Right forelimb (tissue), 1 donor: ENCODE measurements at regions not wholly inside any gene's neighbourhood (a gene's known extent, or its start where the extent isn't known, plus 50 kb on each side); places are given as distances from the start of the nearest gene placed in this dataset.
"Not testable (repeated sequence)": the region's sequence is repeated elsewhere in the genome, so short reads cannot be mapped to it uniquely, and the experiment has no call there.

Experiments
- DNase-seq: peaks from one replicate; pipeline ENCODE4 v3.0.0-alpha.2; 2018

DNA sequence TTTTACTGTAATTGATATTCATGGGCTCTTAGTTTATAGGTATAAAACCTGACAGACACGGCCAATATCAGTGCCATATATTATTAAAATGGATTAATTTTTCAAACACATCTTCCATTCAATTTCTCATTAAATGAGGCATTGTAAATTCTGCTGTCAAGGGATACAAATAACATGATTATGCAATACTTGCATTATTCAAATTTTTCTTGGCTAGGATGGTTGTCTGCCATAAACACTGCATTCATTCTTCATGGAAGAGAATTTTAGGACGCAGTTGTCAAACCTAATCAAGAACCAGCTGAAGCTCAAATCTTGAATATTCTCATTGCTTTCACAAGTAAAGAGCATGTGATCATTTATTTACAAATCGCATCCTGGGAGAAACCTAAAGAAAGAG is 255.6 kb downstream of the RDH14 start:
- DNase-seq = no peak

DNA sequence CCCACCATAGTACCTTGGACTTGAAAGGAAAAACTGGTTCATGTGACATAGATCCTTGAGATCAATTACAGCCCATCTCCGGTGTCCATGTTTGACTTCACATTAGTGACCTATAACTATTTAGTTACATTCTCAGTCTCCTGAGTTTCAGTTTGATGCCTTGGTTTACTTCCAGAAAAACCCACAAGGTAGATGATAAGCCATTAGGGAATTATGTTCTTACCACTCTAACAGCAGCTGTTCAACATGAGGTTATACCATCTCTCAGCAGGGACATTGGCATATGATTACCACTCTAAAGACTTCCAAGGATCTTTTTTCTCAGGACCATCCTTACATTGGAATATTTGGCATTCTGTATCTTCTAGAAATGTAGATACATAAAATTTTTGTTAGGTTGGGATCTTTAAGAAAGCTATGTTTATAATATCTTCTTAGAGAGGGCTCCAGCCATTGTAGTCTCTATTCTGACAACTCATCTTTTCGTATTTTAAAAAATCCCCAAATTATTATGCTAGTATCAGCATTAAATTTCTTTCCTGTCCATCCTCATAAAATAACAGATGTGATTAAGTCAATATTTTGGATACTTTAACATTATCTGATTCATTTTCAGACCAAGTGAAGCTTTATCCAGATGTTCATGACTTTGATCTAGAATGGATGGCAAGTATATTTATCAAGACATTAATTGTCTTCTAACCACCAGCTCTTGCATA is 258.9 kb downstream of the RDH14 start:
- DNase-seq = no peak

DNA sequence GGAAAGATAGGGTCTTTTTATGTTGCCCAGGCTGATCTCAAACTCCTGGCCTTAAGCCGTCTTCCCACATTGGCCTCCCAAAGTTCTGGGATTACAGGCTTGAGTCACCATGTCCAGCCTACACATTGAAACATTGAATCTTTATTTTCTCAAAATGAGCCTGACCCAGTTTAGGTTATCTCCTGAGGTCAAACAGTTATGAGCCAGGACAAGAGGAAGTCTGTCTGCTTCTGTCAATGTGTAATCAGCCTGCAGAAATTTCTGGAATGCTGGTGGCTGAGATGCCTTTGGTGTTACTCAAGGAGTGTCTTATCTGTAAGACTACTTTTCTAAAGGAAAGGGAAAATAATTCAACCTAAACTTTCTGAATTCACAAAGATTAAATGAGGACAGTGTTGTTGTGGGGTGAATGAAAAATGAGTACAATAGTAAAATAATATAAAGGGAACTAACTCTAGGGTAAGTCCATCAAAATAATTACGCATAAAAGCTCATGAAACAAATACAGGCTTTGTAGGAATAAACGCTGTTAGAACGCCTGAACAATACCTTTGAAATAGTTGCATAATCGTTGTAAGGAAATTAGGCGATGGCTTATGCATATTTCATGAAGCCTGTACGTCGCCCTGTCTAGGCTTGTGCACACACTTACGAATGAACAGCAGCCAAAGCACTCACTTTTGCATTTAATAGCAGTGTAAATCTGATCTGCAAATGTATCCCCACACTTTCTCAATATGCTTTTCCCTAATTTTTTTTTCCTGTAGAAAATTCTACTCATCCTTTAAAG is 260.8 kb downstream of the RDH14 start:
- DNase-seq = no peak

DNA sequence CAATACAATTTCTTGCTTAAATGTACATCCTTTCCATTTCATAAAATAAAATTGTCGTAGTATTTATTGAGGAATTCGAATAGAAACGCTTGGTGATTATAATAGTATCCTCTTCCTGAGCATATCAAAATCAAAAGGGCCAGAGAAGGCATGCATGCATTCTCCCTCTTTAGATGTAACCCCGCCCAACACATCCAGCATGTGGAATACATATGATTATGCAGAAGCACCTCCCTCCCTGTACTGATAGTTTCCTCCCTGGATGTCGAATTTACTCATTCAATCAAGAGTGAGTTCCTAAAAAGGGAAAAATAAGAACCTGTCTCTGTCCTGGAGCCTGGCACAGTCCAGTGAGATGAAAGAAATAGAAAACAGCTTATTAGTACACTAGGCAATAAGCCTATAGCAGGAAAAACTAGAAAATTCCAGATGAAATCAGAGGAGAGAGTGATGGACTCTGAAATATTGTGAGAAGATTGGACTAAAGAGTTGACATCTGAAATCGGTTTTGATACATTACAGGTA is 262.9 kb downstream of the RDH14 start:
- no peak for DNase-seq

DNA sequence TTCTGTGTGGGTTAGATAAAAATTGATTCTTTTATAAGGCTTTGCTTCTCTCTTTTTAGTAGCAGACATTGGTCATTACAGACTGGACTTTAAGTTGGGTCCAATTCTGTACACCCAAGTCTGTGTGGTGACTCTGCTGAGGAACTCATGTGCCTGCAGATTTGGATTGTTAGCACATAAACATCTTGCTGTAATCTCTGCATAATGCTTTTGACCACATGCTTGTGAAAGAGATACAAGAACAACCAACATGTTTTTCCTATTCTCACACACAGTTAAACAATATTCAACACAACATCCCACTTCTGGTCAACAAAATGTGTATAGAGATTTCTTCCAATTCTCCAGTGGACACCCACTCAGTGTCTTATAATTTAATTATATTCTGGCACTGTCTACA is 270.1 kb downstream of the RDH14 start:
- DNase-seq = no peak

DNA sequence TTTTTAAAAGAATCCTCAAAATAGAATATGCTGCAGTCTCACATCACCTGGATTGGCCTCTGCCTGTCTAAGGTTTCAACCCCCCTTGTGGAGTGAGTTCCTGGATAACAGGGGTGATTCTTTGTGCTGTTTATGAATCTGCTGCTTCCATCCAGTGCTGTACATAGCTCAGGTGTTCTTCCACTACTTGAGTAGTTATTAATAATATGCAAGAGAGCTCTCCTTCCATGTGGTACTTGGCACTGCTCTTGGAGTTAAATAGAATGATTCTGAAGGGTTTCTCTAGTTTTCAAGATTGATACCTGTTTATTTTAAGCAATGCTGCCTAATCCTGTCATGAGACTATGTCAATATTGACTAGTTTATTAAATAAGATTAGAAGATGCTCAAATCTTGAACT is 273.6 kb downstream of the RDH14 start:
- DNase-seq = no peak

DNA sequence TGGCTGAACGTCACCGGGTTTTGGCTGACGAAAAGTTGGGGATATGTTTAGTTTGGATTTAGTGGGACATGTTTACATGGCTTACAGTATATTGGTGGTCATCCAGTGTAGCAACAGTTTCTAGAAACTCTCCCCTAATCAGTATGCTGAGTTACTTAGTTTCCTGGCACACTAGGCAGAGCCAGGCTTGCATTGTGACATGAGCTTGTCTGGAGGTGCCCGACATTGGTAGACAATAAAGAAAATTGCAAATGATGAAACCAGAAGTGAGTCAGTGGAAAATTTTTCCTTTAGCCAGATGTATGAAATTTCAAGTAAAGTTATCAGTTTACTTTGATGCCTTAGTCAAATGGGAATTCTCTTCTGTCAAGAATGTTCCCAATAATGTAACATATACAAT is 276.1 kb downstream of the RDH14 start:
- no peak for DNase-seq

DNA sequence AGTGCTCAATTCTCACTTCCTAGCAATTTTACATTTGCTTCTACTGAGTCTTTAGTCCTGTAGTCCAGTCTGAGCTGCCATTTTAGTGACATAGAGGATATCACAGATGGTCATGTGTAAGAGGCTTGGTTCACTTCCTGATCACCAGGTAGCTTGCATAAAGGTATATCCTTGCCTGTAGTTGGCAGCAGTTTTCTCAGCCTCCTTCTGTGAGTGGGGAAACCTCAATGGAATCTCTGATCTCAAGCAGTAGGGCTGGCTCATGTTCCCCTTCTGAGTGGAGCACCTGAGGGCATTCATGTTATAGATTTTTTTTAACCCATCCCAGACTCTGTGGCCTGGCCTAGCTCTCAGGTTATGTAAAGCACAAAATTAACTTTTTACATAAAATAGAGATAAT is 278.4 kb downstream of the RDH14 start:
- no peak for DNase-seq

DNA sequence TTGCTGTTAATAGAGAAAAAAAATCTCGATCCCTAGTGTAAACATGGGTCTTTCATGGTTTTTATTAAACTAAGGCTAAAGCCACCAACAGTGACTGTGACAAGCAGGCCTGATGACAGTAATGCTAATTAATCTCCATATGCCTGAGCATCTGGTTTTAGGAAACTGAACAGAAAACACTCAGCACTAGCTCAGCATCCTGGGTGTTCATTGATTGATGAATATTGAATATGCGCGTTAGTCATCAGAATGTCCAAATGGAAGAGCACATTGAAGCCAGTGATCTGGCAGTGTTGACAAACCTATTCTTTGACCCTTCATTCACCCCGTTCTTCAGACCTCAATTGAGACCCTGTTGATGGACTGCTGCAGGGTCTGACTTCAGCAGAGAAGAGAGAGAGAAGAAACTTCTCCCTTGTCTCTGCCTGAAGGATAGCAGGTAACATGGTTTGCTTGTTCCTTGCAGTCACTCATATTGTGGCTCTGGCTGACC is 283.8 kb downstream of the RDH14 start:
- no peak for DNase-seq

DNA sequence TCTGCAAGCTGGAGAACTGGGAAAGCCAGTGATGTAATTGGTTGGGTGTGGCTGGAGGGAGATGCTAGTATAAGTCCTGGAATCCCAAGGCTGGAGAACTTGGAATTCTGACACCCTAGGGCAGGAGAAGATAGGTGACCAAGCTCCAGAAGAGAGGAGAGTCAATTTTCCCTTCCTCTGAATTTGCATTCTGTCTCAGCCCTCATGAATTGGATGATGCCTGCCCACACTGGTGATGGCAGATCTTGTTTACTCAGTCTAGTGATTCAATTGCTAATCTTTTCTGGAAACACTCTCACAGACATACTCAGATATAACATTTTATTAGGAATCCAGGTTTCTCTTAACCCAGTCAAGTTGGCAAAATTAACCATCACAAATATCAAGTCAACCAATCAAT is 287.2 kb downstream of the RDH14 start:
- DNase-seq = no peak

DNA sequence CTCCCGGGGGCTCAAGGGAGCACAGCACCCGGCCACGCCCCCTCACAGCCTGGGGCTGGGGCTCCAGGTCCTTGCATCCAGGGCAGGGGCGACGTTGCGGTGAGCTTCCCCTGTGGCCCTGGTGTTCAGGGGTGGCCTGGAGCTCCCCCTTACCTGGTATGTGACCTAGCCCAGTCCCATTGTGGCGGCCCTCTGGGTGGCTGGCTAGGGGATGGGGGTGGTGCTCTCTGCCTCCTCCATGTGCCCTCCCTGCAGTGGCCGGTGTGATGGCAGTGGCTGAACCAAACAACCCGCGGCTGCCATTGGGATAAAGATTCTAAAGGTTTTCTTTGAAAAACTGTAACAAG is 288.3 kb downstream of the RDH14 start:
- DNase-seq = no peak

DNA sequence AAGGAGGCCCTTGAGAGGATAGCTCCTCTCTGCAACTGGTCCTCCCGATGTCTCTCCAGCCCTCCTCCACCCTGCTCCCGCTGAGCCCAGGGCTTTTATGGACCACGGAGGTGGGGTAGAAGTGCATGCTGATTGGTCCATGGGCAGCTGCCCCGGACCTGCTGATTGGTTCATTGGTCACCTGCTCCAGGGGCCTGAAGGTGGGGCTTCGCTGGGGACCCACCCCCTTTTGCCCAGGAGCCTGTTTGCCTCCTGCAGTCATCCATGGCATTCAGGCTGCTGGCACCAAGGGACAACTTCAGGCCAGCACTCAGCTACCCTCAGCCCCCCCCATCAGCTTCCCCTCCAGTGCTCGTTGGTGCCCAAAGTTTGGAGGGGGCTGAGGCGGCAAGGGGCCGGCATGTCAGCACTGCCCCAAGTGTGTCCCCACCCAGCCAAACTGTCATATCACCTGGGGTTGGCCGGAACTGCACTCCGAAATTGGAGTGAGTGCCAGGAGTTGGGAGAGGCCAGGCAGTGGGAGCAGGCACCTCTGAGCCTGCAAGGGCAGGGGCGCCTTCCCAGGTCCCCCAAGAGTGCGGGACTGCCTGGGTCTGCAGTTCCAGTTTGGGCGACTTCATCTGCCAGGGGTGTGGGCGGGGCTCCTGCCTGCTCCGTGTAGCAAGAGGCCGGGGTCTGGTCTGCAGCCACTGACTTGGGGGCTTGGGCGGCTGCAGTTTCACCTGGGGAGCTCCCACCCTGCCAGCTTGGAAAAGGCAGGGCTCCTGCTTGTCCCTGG is 288.9 kb downstream of the RDH14 start:
- no peak for DNase-seq

DNA sequence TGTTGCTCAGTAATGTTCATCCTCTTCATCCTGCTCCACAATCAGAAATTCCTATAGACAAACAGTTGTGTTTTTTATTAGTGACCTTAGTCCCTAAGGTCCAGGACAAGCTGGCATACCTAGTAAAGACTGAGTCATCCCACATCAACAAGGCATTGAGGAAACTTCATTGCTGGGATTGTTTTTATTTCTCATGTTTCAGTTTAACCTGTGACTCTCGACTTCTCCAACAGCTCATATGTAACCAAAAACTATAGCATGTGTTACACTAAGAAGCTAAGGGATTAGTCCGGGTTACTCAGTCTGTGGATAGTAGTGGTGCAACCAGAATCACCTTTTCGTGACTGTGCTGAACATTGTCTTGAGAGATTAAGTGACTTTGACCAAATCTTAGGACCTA is 292.1 kb downstream of the RDH14 start:
- DNase-seq = no peak

DNA sequence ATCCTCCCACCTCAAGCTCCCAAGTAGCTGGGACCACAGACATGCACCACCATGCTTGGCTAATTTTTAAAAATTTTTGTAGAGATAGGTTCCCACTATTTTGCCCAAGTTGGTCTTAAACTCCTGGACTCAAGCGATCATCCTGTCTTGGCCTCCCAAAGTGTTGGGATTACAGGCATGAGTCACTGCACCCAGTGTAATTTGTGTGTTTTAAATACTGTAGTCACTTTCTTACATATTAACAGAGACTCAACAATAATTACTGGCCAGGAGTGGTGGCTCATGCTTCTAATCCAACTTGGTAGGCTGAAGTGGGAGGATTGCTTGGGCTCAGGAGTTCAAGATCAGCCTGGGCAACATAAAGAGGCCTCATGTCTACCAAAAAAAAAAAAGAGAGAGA is 293.0 kb downstream of the RDH14 start:
- DNase-seq = no peak

DNA sequence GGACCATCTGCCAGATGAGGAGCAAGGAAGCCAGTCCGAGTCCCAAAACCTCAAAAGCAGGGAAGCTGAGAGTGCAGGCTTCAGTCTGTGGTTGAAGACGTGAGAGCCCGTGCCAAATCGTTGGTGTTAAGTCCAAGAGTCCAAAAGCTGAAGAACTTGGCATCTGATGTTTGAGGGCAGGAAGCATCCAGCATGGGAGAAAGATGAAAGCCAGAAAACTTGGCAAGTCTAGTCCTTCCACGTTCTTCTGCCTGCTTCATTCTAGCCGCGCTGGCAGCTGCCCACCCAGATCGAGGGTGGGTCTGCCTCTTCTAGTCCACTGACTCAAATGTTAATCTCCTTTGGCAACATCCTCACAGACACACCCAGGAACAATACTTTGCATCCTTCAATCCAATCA is 293.8 kb downstream of the RDH14 start:
- not testable (repeated sequence) for DNase-seq

DNA sequence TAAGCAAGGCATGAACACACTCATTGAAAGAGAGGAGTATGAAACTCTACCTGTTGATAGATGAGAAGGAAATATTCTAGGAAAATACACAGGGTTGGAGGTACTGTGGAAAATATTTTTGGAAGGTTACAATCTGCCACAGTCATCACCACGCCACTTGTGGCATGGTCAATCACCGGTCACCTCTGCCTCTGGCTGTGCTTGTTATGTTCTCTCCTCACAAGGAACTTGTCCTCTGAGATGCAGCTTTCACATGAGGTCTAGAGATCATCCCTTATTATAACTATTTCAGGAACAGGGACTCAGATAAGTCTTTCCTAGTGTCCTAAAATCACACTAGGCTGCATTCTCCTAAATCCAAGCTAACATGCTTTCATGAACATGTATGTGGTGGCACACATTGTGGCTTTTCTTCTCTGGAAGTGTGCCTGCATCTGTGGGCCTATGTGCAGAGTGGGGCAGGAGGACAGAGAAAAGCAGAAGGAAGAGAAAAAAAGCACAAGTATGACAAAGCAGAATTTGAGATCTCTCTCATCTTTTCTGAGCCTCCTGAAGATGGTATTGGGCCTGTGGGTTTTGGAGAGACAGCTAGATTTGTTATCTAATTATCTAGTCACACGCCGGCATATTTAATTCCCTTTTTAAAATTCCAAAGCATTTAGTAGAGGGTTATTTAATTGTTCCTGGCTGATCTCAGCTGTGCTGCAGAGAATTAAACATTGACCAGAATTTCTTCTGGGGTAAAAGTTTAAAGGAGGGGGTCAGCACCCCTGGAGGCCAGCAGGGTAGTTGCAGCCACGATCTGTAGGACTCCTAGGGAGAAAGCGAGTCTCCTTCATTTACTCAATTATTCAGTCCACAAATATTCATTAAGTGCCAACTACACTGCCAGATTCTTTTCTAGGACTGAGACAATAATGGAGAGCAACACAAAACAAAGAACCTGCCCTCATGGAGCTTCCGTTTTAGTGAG is 294.6 kb downstream of the RDH14 start:
- no peak for DNase-seq

DNA sequence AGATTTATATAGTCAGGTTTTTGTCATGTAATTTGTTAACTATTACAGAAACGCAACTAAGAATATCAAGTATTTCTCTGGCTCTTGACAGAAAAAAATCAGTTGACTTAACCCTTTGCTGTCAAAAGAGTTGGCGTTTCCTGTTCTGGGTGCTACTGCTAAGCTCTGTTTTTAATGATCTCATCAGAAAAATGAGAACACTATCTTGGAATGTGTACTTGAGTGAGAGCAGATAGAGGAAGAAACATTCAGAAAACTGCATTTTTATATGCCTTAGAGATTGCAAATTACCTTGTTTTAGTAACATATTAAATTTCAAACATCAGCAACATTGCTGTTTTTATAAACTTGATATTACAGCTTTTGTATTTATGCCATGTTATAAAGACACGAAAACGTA is 297.9 kb downstream of the RDH14 start:
- DNase-seq = no peak

DNA sequence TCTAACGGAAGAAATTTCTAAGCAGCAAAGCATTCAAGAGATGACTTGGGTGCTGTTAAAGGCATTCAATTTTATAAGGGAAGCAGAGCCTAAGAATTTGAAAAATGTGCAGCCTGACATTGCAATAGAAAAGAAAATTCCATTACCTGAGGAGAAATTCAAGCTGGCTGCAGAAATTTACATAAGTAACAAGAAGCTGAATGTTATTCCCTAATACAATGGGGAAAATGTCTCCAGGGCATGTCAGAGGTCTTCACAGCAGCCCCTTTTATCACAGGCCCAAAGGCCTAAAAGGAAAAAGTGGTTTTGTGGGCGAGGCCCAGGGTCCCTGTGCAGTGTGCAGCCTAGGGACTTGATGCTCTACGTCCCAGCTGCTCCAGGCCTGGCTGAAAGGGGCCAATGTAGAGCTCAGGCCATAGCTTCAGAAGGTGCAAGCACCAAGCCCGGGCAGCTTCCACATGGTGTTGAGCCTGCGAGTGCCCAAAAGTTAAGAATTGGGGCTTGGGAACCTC is 306.7 kb downstream of the RDH14 start:
- DNase-seq = no peak

DNA sequence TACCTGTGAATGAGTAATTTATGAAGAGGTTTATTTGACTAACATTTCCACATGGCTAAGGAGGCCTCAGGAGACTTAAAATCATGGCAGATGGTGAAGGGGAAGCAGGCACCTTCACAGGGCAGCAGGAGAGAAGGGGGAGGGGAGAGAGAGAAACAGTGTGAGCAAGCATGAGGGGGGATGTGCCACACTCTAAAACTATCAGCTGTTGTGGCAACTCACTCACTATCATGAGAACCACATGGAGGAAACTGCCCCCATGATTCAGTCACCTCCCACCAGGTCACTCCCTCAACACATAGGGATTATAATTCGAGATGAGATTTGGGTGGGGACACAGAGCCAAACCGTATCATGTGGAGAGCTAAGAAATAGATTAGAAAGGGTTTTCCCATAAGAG is 309.0 kb downstream of the RDH14 start:
- DNase-seq = no peak

DNA sequence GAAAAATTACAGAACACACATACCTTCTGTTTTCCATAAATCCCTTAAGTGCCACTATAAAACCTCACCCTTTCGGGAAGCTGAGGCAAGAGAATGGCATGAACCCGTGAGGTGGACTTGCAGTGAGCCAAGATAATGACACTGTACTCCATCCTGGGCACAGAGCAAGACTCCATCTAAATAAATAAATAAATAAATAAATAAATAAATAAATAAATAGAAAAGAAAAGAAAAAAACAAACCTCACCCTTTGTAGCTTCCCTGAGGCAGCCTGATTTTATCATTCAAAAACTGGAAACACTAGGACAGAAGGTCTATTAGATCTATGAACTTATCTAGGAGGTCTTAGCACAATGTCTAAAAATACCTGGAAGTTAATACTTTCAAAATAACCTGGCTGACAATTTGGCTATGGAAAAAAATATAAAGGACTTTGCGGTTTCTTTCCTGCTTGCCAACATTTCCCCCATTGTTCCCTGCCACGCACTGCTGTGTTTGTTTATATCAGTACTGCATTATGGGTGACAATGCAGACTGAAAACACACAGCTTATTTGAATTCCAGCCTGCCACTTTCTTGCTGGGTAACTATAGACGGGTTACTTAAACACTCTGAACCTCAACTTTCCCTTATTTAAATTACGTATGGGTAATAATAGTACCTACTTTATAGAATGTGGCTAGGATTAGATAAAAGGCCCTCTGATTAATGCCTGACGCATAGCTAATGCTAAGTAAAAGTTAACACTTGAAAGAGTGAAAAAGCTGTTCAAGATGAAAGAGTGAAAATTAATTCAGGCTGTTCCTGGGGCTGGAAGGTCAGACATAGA is 313.0 kb downstream of the RDH14 start:
- no peak for DNase-seq

DNA sequence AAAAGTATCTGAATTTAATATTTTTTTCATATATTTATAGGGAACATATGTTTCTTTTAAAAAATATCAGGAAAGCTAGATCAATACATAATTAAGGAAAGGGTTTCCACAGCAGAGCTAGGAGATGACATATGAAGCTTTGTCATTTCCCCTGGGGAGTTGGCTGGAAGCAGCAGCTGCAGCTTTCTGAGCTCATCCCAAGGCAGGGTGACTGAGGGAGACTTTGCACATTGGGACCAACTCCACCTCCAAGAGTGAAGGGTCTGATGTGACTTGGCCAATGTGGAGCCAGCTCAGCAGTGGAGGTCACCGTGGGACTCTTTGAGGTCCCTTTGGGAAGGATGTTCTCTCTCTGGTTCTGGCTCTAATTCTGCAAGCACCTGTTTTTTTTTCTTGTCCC is 315.1 kb downstream of the RDH14 start:
- no peak for DNase-seq
